ENCODE measurements at regions not wholly inside any gene's neighbourhood (a gene's known extent, or its start where the extent isn't known, plus 50 kb on each side); places are given as distances from the start of the nearest gene placed in this dataset.

DNA sequence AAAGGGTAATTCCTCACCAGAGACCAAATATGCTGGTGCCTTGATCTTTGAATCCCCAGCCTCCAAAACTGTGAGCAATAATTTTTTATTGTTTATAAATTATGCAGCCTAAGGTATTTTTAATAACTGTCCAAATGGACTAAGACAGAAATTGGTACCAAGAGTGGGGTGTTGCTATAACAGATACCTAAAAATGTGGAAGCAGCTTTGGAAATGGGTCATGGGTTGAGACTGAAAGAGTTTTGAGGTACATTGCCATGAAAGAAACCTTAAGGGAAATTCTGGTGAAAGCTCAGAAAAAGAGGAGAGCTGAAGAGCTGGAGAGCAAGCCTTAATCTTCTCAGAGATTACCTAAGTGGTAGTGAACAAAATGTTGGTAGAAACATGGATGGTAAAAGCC, 378.2 kb downstream of the NXPE2 start:
- TF ChIP-seq, protein P1, sequence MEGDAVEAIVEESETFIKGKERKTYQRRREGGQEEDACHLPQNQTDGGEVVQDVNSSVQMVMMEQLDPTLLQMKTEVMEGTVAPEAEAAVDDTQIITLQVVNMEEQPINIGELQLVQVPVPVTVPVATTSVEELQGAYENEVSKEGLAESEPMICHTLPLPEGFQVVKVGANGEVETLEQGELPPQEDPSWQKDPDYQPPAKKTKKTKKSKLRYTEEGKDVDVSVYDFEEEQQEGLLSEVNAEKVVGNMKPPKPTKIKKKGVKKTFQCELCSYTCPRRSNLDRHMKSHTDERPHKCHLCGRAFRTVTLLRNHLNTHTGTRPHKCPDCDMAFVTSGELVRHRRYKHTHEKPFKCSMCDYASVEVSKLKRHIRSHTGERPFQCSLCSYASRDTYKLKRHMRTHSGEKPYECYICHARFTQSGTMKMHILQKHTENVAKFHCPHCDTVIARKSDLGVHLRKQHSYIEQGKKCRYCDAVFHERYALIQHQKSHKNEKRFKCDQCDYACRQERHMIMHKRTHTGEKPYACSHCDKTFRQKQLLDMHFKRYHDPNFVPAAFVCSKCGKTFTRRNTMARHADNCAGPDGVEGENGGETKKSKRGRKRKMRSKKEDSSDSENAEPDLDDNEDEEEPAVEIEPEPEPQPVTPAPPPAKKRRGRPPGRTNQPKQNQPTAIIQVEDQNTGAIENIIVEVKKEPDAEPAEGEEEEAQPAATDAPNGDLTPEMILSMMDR (IDR thresholded peaks at IDR 0.05; ENCODE audit: low read depth, low read length, poor library complexity, severe bottlenecking), result no peak
- no peak for TF ChIP-seq EZH2phosphoT487 (IDR thresholded peaks at IDR 0.05; ENCODE audit: borderline replicate concordance, low read length)
- no peak overlapping the region for H3K4me3 ChIP-seq (ENCODE audit: low read length)
- H4K20me1 ChIP-seq (ENCODE audit: control insufficient read depth, insufficient read depth, low read depth, low read length), result no peaks in the 10 kb centered on the region
- no peaks in the 10 kb centered on the region for H3K4me1 ChIP-seq (ENCODE audit: control insufficient read depth, low read length)
- H3K36me3 ChIP-seq (ENCODE audit: control insufficient read depth, low read length), result no peaks in the 10 kb centered on the region
- no peaks in the 10 kb centered on the region for H3K79me2 ChIP-seq (ENCODE audit: control insufficient read depth, low read length)
- no peaks in the 10 kb centered on the region for H3K27me3 ChIP-seq (ENCODE audit: control insufficient read depth, low read length)
- no peaks in the 10 kb centered on the region for H3F3A ChIP-seq (ENCODE audit: control insufficient read depth, insufficient read depth)
- H3K27ac ChIP-seq (ENCODE audit: low read depth, low read length), result no peak overlapping the region
- no peak overlapping the region for H3K4me2 ChIP-seq (ENCODE audit: low read length)
- peaks cover 3% of the 10 kb centered on the region; the same call in 1 of the 2 replicates for H3K9me3 ChIP-seq (ENCODE audit: control insufficient read depth, insufficient read depth, low read length)
- no peaks in the 10 kb centered on the region for H3K9me2 ChIP-seq (replicated peaks; ENCODE audit: control insufficient read depth, low read length)

DNA sequence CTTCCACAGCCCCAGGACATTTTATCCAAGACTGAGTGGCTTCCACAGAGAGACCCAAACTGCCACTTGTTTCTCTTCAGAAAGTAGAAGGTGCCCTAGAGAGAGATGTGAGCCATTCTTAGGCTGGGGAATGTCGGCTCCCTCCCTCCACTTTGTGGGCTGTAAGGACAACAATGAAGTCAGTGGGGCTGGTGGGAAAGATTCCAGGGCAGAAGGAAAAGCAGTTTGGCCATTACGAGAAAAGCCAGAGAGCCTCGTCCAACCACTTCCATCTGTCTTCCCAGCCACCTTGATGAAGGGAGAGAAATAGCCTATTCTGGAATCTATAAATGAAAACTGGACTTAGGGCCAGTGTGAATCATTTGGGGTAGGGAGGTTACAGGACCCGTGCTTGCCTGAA, 382.5 kb downstream of the NXPE2 start:
- Histone ChIP-seq H3K9me2 (replicated peaks; ENCODE audit: control insufficient read depth, low read length) (no peaks in the 10 kb centered on the region), H3K9me3 (ENCODE audit: control insufficient read depth, insufficient read depth, low read length) (peaks cover under 1% of the 10 kb centered on the region; the same call in 1 of the 2 replicates), H3F3A (ENCODE audit: control insufficient read depth, insufficient read depth) (no peaks in the 10 kb centered on the region), H3K4me2 (ENCODE audit: low read length) (no peak overlapping the region), H3K36me3 (ENCODE audit: control insufficient read depth, low read length) (no peaks in the 10 kb centered on the region), H3K27me3 (ENCODE audit: control insufficient read depth, low read length) (no peaks in the 10 kb centered on the region), H4K20me1 (ENCODE audit: control insufficient read depth, insufficient read depth, low read depth, low read length) (no peaks in the 10 kb centered on the region), H3K79me2 (ENCODE audit: control insufficient read depth, low read length) (no peaks in the 10 kb centered on the region), H3K4me3 (ENCODE audit: low read length) (no peak overlapping the region), H3K4me1 (ENCODE audit: control insufficient read depth, low read length) (no peaks in the 10 kb centered on the region), H3K27ac (ENCODE audit: low read depth, low read length) (no peak overlapping the region)
- TF ChIP-seq, protein P1 (IDR thresholded peaks at IDR 0.05; ENCODE audit: low read depth, low read length, poor library complexity, severe bottlenecking), result no peak
- no peak for TF ChIP-seq EZH2phosphoT487 (IDR thresholded peaks at IDR 0.05; ENCODE audit: borderline replicate concordance, low read length)

DNA sequence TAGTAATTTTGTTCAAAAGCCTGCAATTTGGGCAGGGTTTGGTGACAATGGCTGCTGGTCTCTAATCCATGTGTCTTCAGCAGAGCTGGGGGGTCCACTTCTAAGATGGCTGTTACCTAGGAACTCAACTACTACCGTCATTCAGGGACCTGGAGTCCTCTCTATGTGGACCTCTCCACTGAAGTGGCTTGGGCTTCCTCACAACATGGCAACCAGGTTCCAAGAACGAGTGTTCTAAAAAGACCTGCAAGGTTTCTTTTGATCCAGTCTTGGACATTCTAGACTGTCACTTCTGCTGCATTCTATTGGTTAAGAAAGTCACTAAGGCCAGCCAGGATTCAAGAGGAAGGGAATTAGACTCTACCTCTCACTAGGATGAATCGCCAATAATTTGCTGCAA, 387.0 kb downstream of the NXPE2 start:
- Histone ChIP-seq H3K9me3 (ENCODE audit: control insufficient read depth, insufficient read depth, low read length) (no peaks in the 10 kb centered on the region), H3K27ac (ENCODE audit: low read depth, low read length) (no peak overlapping the region)
- no peak for TF ChIP-seq EZH2phosphoT487 (IDR thresholded peaks at IDR 0.05; ENCODE audit: borderline replicate concordance, low read length)
- TF ChIP-seq, protein P1 (IDR thresholded peaks at IDR 0.05; ENCODE audit: low read depth, low read length, poor library complexity, severe bottlenecking), result no peak

More for the DNA sequence above, 387.0 kb downstream of the NXPE2 start:
- no peaks in the 10 kb centered on the region for H3F3A ChIP-seq (ENCODE audit: control insufficient read depth, insufficient read depth)
- H3K4me1 ChIP-seq (ENCODE audit: control insufficient read depth, low read length), result no peaks in the 10 kb centered on the region
- H3K4me2 ChIP-seq (ENCODE audit: low read length), result no peak overlapping the region
- no peaks in the 10 kb centered on the region for H3K36me3 ChIP-seq (ENCODE audit: control insufficient read depth, low read length)
- H3K9me2 ChIP-seq (replicated peaks; ENCODE audit: control insufficient read depth, low read length), result no peaks in the 10 kb centered on the region
- no peaks in the 10 kb centered on the region for H4K20me1 ChIP-seq (ENCODE audit: control insufficient read depth, insufficient read depth, low read depth, low read length)
- no peaks in the 10 kb centered on the region for H3K27me3 ChIP-seq (ENCODE audit: control insufficient read depth, low read length)
- H3K79me2 ChIP-seq (ENCODE audit: control insufficient read depth, low read length), result no peaks in the 10 kb centered on the region
- no peak overlapping the region for H3K4me3 ChIP-seq (ENCODE audit: low read length)
